Left colon (tissue), 2 donors: ENCODE measurements at regions not wholly inside any gene's neighbourhood (a gene's known extent, or its start where the extent isn't known, plus 50 kb on each side); places are given as distances from the start of the nearest gene placed in this dataset.

Source experiments
- ATAC-seq: fragments of 200-7000 bp; cut with Tn5 transposase; one replicate; pipeline ENCODE4 v1.9.1; 2020; ENCODE audit warnings: mild to moderate bottlenecking, moderate library complexity
- DNase-seq, 2 donors: peaks; one replicate each; pipeline ENCODE4 v3.0.0-alpha.2; 2020
- intact Hi-C, 2 donors: fragments of 100-400 bp; cut with DNase I in 1 of 2; cut with micrococcal nuclease in 1 of 2; formaldehyde crosslinking; loops; one replicate each; pipeline versions ENCODE4 v1.11.2 to v1.14.0; 2022; cut with DNase I, micrococcal nuclease
- donor health status: DM: no; HTN: no; CAD: no.
- donor health status: DM: yes; HTN: yes; CAD: no.

GRCh38 chr7:25520516-25520915 lies 292.2 kb upstream of the NPVF start:
- intact Hi-C loops, result no loop called here
- ATAC-seq (no peak), DNase-seq (no peak)

- ATAC-seq (no peak), DNase-seq (no peak)
- intact Hi-C loops, result no loop called here
These were observed 292.9 kb upstream of the NPVF start for GRCh38 chr7:25521236-25521635.

GRCh38 chr7:25522727-25523126 lies 294.4 kb upstream of the NPVF start:
- intact Hi-C loops, result no loop called here
- no peak for ATAC-seq
- DNase-seq, result no peak

GRCh38 chr7:25527665-25528170 lies 299.4 kb upstream of the NPVF start:
- intact Hi-C loops, result no loop called here
- no peak for ATAC-seq

GRCh38 chr7:25529320-25529719 lies 301.0 kb upstream of the NPVF start:
- intact Hi-C loops, result no loop called here
- DNase-seq (no peak), ATAC-seq (no peak)

More at GRCh38 chr7:25527665-25528170, 299.4 kb upstream of the NPVF start:
- no peak for DNase-seq

- no peak for ATAC-seq
- intact Hi-C loops, result no loop called here
- DNase-seq, result no peak
These were observed 308.6 kb upstream of the NPVF start for GRCh38 chr7:25536851-25537250.

- ATAC-seq (no peak), DNase-seq (no peak)
- intact Hi-C loops, result no loop called here
These were observed 309.5 kb upstream of the NPVF start for GRCh38 chr7:25537662-25538375.

GRCh38 chr7:25541094-25541821 lies 313.0 kb upstream of the NPVF start:
- no peak for ATAC-seq
- intact Hi-C loops, result no loop called here
- DNase-seq, result no peak

- DNase-seq (no peak), ATAC-seq (no peak)
- intact Hi-C loops, result no loop called here
These were observed 313.6 kb upstream of the NPVF start for GRCh38 chr7:25541877-25542276.

GRCh38 chr7:25543210-25543609 lies 314.9 kb upstream of the NPVF start:
- no peak for DNase-seq
- intact Hi-C loops, result no loop called here
- no peak for ATAC-seq

- DNase-seq (no peak), ATAC-seq (no peak)
- intact Hi-C loops, result no loop called here
These were observed 315.5 kb upstream of the NPVF start for GRCh38 chr7:25543798-25544197.

GRCh38 chr7:25544254-25544653 lies 316.0 kb upstream of the NPVF start:
- ATAC-seq (no peak), DNase-seq (no peak)
- intact Hi-C loops, result no loop called here

- no peak for ATAC-seq
- intact Hi-C loops, result no loop called here
These were observed 317.1 kb upstream of the NPVF start for GRCh38 chr7:25545124-25546008.

GRCh38 chr7:25546306-25546705 lies 318.0 kb upstream of the NPVF start:
- ATAC-seq (no peak), DNase-seq (no peak)
- intact Hi-C loops, result no loop called here

More at GRCh38 chr7:25545124-25546008, 317.1 kb upstream of the NPVF start:
- DNase-seq, result no peak

GRCh38 chr7:25549271-25549921 lies 321.1 kb upstream of the NPVF start:
- intact Hi-C loops, result no loop called here
- no peak for DNase-seq

GRCh38 chr7:25550149-25550548 lies 321.9 kb upstream of the NPVF start:
- intact Hi-C loops, result no loop called here
- ATAC-seq (no peak), DNase-seq (no peak)

More at GRCh38 chr7:25549271-25549921, 321.1 kb upstream of the NPVF start:
- ATAC-seq, result peak; percentile 36

- intact Hi-C loops, result no loop called here
- DNase-seq (no peak), ATAC-seq (no peak)
These were observed 324.7 kb upstream of the NPVF start for GRCh38 chr7:25552998-25553397.

- intact Hi-C loops, result no loop called here
- no peak for ATAC-seq
- DNase-seq, result no peak
These were observed 325.4 kb upstream of the NPVF start for GRCh38 chr7:25553580-25554291.
